Prostate gland (tissue), 2 donors: ENCODE measurements at regions not wholly inside any gene's neighbourhood (a gene's known extent, or its start where the extent isn't known, plus 50 kb on each side); places are given as distances from the start of the nearest gene placed in this dataset.
"Not testable (repeated sequence)": the region's sequence is repeated elsewhere in the genome, so short reads cannot be mapped to it uniquely, and the experiment has no call there.

Source experiments
- DNase-seq: peaks from one replicate; pipeline ENCODE4 v3.0.0-alpha.2; 2019; ENCODE audit warnings: low spot score
- H3K27ac ChIP-seq, 2 donors: fragments of 200-600 bp; sonication (generic); 2 replicates each; pipeline ENCODE4 v1.5.1; 2017 to 2019
- H3K27me3 ChIP-seq: fragments of 200-600 bp; sonication (generic); replicated peaks from 2 replicates; pipeline ENCODE4 v1.5.1; 2019; ENCODE audit not compliant: insufficient read depth
- H3K36me3 ChIP-seq, 2 donors: fragments of 200-600 bp; sonication (generic); 1 replicate in 1 of 2; 2 replicates in 1 of 2; pipeline versions ENCODE4 v1.5.1 to v1.8.1; 2017 to 2019
- H3K4me1 ChIP-seq: fragments of 200-600 bp; sonication (generic); replicated peaks from 2 replicates; pipeline ENCODE4 v1.5.1; 2019
- H3K4me3 ChIP-seq, 2 donors: fragments of 200-600 bp; sonication (generic); 2 replicates each; pipeline ENCODE4 v1.5.1; 2017 to 2019
- H3K9me3 ChIP-seq: fragments of 200-600 bp; sonication (generic); 2 replicates; pipeline ENCODE4 v1.5.1; 2017
- POLR2A ChIP-seq: fragments of 450-650 bp; IDR thresholded peaks from one replicate; pipeline ENCODE4 v1.6.1; 2016; ENCODE audit warnings: antibody characterized with exemption, mild to moderate bottlenecking
- POLR2AphosphoS5 ChIP-seq: sonication (generic); formaldehyde crosslinking; IDR thresholded peaks from one replicate; pipeline ENCODE4 v1.6.1; 2017; ENCODE audit warnings: antibody characterized with exemption
- WGBS: methylation state at CpG from one replicate; pipeline ENCODE4 v1.1.5; 2018; 5-methylcytosine and 5-hydroxymethylcytosine counted together
- intact Hi-C: fragments of 100-400 bp; cut with DNase I; formaldehyde crosslinking; loops from one replicate; pipeline ENCODE4 v1.14.2; 2022
- TF ChIP-seq, protein P1 (sequence below), 4 experiments: fragments of 200-600 bp in 2 of 4; fragments of 450-650 bp in 2 of 4; sonication (generic) in 2 of 4; IDR thresholded peaks; 1 replicate in 3 of 4; 2 replicates in 1 of 4; pipeline ENCODE4 v1.5.1; 2016 to 2019; ENCODE audit warnings: antibody characterized with exemption in 4 of 4, mild to moderate bottlenecking in 2 of 4, moderate library complexity in 2 of 4

DNA sequence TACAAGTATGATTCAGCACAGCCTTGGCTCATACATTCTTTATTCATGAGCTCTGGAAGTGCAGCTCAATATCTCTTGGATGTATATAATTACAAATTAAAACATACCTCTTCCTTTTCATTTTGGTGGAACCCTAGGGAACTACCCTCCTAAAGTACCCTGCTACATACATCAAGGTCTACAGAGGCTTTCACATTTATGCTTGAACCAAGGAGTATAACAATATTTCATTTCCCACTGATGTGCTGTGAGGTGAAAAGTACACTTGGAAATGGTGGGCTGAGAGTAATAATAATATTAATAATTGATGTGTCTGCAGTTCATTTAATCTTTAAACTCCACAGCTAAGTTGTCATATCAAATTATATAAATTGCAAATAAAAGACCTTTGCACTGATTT lies 142.2 kb upstream of the LRRC3B start:
- no peak overlapping the region for H3K27ac ChIP-seq
- no peaks in the 10 kb centered on the region for H3K27me3 ChIP-seq
- no peaks in the 10 kb centered on the region for H3K36me3 ChIP-seq
- H3K9me3 ChIP-seq = no peaks in the 10 kb centered on the region
- no peaks in the 10 kb centered on the region for H3K4me1 ChIP-seq
- intact Hi-C loops = no loop called here
- no peak for DNase-seq
- TF ChIP-seq, protein P1, sequence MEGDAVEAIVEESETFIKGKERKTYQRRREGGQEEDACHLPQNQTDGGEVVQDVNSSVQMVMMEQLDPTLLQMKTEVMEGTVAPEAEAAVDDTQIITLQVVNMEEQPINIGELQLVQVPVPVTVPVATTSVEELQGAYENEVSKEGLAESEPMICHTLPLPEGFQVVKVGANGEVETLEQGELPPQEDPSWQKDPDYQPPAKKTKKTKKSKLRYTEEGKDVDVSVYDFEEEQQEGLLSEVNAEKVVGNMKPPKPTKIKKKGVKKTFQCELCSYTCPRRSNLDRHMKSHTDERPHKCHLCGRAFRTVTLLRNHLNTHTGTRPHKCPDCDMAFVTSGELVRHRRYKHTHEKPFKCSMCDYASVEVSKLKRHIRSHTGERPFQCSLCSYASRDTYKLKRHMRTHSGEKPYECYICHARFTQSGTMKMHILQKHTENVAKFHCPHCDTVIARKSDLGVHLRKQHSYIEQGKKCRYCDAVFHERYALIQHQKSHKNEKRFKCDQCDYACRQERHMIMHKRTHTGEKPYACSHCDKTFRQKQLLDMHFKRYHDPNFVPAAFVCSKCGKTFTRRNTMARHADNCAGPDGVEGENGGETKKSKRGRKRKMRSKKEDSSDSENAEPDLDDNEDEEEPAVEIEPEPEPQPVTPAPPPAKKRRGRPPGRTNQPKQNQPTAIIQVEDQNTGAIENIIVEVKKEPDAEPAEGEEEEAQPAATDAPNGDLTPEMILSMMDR (IDR thresholded peaks at IDR 0.05) = no peak
- TF ChIP-seq POLR2A (no peak), POLR2AphosphoS5 (no peak)
- H3K4me3 ChIP-seq = no peak overlapping the region

DNA sequence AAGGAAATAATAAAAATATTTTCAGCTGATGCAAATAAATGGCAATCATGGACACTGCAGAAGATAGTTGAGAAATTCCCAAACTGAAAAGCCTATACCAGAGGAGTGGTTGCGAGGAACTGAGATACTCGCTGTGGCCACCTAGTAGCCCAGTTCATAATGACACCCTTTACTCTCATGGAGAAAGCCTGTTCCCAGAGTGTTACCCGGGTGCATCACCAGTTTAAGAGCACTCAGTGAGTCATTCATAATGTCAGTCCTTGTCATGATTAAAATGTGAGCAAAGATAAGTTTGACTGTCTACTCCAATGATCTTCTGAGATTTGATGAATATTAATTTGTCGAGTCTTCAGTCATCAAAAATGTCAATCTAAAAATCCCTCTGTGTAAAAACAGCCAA lies 138.4 kb upstream of the LRRC3B start:
- Histone ChIP-seq H3K9me3 (no peaks in the 10 kb centered on the region), H3K27ac (no peak overlapping the region), H3K4me1 (no peaks in the 10 kb centered on the region), H3K36me3 (no peaks in the 10 kb centered on the region), H3K27me3 (no peaks in the 10 kb centered on the region), H3K4me3 (no peak overlapping the region)
- WGBS = 77% methylated on average over 4 of the region's 4 CpGs
- TF ChIP-seq POLR2A (no peak), POLR2AphosphoS5 (no peak)
- TF ChIP-seq, protein P1 (IDR thresholded peaks at IDR 0.05) = no peak
- DNase-seq = no peak
- intact Hi-C loops = no loop called here

DNA sequence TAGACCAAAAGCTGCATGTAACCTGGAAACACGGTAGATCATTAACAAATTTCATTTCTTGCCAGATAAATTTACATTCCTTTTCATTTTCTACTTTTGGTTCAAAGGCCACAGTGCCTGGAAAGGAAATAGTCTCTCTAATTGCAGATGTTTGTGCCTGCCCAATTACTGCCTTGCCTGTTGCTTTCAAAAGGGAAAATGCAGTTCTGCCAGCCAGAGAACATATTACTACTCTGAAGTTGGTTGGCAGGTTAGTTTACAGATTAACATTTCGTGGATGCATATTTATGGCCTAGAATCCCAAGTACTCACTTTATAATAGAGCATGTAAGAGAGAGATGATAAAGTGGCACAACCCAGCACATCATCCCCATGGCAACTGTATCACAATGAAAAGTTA lies 124.3 kb upstream of the LRRC3B start:
- 35% methylated on average over 2 of the region's 2 CpGs for WGBS
- Histone ChIP-seq H3K4me3 (no peak overlapping the region), H3K27me3 (no peaks in the 10 kb centered on the region), H3K27ac (no peak overlapping the region), H3K36me3 (no peaks in the 10 kb centered on the region), H3K4me1 (no peaks in the 10 kb centered on the region), H3K9me3 (no peaks in the 10 kb centered on the region)
- DNase-seq = no peak
- intact Hi-C loops = no loop called here
- TF ChIP-seq POLR2AphosphoS5 = no peak
- TF ChIP-seq, protein P1 (IDR thresholded peaks at IDR 0.05) = no peak
- TF ChIP-seq POLR2A = no peak

DNA sequence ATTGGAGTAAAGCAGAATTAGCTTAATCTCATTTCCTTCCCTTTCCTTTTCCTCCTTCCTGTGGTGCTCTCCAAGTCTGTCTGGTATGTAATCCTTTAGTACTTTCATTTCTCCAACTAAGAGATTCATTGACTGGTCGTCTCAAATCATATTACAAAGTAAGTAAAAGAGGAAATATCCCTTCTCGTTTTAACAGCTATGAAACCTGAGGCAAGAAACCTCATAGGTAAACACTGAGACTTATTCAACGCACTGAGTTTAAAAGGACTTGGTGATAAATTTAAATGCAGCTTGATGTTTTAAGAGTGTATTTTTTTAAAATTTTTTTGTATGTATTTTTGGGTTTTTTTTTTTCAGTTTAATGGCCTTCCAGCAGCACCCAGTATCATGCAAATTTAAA lies 117.2 kb upstream of the LRRC3B start:
- Histone ChIP-seq H3K27me3 (no peaks in the 10 kb centered on the region), H3K4me3 (no peak overlapping the region), H3K27ac (no peak overlapping the region), H3K4me1 (no peaks in the 10 kb centered on the region), H3K9me3 (no peaks in the 10 kb centered on the region), H3K36me3 (no peaks in the 10 kb centered on the region)
- intact Hi-C loops = no loop called here
- TF ChIP-seq POLR2AphosphoS5 (no peak), POLR2A (no peak)
- TF ChIP-seq, protein P1 (IDR thresholded peaks at IDR 0.05) = no peak
- WGBS = 11% methylated on average over 3 of the region's 3 CpGs
- no peak for DNase-seq

DNA sequence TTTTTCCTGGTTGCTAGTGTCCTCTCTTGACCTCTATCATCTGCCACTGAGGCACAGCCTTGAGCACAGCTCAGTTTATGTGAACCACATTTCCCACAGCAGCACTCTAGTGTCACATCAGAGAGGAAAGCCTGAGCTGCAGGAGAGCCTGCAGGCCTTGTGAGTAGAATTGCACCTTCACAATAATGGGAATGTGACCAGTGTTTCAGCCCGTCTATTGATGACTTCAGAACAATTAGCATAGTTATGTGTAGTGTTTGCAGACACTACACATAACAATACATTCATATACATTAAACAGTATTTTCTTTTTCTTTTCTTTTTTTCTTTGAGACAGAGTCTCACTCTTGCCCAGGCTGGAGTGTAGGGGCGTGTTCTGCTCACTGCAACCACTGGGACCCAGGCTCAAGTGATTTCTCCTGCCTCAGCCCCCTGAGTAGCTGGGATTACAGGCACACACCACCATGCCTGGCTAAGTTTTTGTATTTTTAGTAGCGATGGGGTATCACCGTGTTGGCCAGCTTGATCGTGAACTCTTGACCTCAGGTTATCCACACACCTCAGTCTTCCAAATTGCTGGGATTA lies 108.0 kb upstream of the LRRC3B start:
- intact Hi-C loops = loop anchor here (10.0 kb wide), 1 partner anchor 220 kb away; no protein-coding TSS in a partner anchor
- H3K9me3 ChIP-seq, H3K4me3 ChIP-seq, H3K4me1 ChIP-seq, H3K27me3 ChIP-seq, H3K36me3 ChIP-seq, DNase-seq, H3K27ac ChIP-seq: not testable (repeated sequence)
- 81% methylated on average over 5 of the region's 5 CpGs for WGBS
